ENCODE measurements at regions not wholly inside any gene's neighbourhood (a gene's known extent, or its start where the extent isn't known, plus 50 kb on each side); places are given as distances from the start of the nearest gene placed in this dataset.
"Not testable (repeated sequence)": the region's sequence is repeated elsewhere in the genome, so short reads cannot be mapped to it uniquely, and the experiment has no call there.

DNA sequence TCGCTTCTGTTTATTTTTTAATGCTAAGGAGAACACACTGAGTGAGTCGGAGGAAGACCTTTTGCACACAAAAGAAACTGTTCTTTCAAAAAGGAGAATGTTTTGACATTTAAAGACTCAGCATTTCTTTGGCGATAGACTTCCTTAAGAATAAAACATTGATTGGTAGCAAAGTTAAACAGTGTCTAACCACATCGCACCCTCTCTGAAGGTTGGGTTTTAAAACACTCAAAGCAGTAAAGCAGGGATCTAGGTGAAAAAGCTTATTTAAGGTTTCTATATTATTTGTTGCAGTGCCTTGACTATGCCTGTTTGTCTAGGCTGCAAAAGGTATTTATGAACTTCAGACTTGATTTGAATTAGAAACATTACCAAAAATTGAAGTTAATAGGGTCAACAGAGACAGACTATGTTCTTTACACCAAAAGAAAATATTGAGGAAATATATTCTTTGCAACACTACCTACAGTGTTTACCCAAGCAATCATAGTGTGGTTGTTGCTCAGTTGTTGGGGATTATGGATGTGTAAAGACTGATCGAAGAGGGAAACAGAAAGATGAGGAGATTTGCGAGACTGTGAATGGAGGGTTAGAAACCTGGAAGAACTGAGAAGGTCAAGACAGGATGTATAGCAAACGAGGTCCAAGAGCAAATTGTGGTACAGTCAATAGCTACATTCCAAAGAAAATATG, 297.8 kb upstream of the SLC39A10 start:
- DNase-seq (ENCODE audit: low spot score) = no peak

DNA sequence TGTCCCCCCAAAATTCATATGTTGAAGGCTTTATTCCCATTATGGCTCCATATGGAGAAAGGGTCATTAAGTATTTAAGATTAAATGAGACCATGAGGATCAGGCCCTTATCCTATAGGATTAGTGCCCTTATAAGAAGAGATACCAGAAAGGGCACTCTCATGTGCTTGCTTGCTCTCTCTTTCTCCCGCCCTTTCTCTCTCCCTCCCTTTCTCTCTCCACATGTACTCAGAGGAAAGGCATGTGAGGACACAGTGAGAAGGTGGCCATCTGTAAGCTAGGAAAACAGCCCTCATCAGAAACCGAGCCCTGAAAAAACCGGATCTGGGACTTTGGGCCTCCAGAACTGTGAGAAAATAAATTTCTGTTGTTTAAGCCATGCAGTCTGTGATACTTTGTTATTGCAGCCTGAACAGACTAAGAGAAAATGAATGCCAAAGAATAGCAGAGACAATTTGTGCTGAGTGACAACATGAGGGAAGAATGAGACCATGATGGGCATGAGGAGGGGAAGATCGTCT, 300.0 kb upstream of the SLC39A10 start:
- no peak for DNase-seq (ENCODE audit: low spot score)

- DNase-seq (ENCODE audit: low spot score) = no peak
Measured at GRCh38 chr2:195356026-195356425, 301.0 kb upstream of the SLC39A10 start.

DNA sequence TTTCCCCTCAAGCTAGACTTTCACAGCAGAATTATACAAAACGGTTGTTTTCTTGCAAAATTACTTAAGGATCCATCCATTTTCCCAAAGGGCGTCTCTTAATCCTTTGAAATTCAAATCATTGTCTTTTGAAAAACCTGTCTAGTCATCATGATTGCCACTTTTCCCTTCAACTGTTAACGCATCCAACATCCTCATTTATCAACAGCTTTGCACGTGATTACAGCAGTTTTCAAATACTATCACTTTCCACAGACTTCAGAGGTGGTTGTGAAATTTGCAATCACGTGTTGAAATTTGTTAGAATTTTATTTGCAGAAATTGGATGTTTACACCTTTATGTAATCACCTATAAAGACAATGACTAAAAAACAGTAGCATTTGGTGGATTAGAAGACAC, 304.4 kb upstream of the SLC39A10 start:
- no peak for DNase-seq (ENCODE audit: low spot score)

DNA sequence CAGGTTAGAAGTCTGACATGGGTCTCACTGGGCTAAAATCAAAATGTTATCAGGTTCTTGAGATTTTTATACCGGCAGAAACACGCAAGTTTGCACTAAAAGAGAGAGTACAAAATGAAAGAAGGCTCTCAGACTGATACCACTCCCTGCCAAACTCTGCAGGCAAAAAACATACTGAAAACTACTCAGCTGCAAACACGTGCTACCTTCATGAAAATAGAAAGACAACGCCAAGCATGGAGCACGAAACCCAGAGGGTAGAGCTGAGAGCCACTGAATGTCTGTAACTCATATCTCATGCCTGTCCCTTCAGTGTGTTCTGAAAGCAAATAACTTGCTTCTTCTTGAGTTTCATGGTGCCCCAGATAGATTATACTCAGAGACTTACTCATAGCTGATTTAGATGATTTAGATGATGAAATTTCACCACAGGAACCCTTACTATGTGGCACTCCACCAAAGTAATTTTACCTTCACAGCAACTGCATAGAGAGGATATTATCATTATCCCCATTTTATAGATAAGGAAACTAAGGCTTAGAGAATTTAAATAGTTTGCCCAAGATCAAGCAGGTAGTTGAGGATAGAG, 313.0 kb upstream of the SLC39A10 start:
- no peak for DNase-seq (ENCODE audit: low spot score)

GRCh38 chr2:195343540-195343939, 313.5 kb upstream of the SLC39A10 start:
- DNase-seq (ENCODE audit: low spot score) = no peak

DNA sequence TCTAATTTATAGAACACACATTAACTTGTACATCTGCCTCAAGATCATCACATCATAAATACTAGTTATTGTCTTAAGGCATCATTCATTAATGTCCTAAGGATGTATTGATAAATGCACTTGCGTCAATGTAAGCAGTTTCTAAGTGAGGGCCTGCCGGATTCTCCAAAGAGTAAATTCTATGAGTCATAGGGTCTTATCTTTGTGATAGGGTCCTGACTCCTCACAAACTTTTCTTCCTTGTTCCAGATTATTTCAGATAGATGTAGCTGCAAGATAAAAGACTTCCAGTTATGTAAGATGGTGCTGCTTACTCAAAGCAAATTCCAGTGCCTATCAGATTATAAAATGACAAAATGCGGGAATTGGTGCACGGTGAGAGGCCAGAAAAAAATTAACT, 315.0 kb upstream of the SLC39A10 start:
- DNase-seq (ENCODE audit: low spot score) = no peak

DNA sequence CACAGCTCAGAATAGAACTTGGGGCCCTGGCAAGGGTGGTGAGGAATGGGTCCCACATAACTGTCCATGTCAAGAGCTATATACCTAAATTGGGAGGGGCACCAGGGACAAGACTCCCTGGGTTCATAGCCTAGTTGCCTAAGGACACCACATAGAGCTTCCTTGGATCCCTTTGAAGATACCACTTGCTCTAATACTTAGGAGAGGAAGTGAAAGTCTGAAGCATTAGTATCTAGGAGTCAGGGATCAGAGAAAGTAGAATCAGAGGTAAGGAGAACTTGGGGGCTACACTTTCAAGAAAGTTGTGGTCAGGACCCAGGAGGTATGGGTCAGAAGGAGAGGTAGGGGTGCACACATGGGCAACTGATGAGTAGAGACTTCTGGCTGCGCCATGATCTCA, 318.2 kb upstream of the SLC39A10 start:
- DNase-seq (ENCODE audit: low spot score) = no peak

- DNase-seq (ENCODE audit: low spot score) = no peak
Measured at GRCh38 chr2:195337597-195337996, 319.4 kb upstream of the SLC39A10 start.

DNA sequence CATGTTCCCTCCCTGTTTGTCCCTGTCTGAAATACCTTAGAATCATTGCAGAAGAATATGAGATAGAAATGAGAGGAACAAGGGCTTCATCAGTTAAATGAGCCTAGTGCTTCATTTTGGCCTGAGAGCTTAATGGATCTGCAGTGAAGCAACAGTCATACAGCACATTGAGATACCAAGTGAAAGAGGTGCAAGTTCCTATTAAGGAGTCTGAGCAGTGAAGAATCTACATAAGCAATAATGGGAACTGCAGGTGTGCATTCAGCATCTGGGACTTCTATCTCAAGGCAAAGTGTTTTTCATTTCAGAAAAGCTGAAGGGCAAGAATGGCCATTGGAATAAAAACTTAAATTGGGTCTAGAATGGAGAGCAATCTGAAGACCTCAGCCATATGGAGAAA, 323.2 kb upstream of the SLC39A10 start:
- DNase-seq (ENCODE audit: low spot score) = no peak

DNA sequence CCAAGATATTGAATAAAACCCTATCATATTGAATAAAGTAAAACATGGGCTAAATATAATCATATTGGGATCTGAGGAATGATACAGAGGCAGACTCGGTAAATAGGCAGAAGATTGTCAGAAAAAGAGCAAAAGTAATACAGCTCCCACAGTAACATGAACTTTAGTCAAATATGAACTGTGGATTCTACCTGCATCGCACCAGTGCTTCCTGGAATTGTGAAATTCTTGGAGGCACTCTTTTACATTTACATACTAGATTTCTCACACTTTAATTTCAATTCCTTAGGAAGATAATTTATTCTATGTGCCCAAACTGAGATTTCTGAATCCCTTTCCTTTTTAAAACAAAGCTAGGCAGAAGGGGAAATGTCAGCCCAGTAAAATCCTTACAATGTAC, 325.1 kb upstream of the SLC39A10 start:
- no peak for DNase-seq (ENCODE audit: low spot score)

DNA sequence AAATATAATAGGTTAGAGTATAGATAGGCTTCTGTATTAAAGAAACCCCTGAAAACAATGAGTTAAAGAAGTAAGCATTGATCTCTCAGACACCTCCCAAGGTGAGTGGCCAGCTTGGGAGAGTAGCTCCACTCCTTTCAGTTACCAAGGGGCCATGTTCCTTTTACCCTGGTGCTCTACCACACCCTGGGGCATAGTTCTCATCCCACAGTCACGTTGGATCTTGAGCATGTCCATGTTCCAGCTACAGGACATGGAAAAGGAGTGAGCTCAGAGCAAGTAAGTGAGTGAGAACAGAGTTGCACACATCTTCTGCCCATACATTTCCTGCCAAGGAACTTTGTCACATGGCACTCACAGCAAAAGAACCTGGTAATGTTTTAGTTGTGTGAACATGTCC, 325.9 kb upstream of the SLC39A10 start:
- DNase-seq (ENCODE audit: low spot score) = no peak

GRCh38 chr2:195330513-195330956, 326.5 kb upstream of the SLC39A10 start:
- DNase-seq (ENCODE audit: low spot score) = no peak

DNA sequence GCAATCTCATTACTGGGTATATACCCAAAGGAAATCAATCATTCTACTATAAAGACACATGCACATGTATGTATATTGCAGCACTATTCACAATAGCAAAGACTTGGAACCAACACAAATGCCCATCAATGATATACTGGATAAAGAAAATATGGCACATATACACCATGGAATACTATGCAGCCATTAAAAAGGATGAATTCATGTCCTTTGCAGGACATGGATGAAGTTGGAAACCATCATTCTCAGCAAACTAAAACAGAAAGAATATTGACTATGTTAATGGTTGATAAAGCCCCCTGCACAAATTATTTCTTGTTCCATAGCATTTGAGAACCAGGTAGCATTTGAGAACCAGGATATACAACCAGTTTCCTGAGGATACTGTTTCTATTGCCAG, 327.2 kb upstream of the SLC39A10 start:
- DNase-seq (ENCODE audit: low spot score) = not testable (repeated sequence)

DNA sequence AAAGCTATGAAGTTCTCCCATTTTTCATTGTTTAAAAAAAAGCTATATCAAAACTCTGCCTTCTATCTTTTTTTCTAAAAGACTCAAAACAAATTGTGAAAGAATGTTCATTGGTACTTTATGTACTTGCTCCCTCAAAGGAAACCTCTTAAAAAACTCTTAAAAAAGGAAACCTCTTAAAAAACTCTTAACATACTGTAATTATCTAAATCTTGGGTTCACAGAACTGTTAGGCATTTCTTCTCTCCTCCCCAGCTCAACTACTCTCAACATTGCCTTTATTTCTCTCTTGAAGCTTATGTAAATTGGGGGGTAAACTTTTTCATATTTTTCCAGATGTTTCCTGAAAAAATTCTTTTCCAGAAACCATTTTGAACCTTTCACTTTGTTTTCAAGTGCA, 330.5 kb upstream of the SLC39A10 start:
- DNase-seq (ENCODE audit: low spot score) = no peak

GRCh38 chr2:195322324-195322723, 334.7 kb upstream of the SLC39A10 start:
- peak; percentile 46 for DNase-seq (ENCODE audit: low spot score)

GRCh38 chr2:195320413-195320973, 336.5 kb upstream of the SLC39A10 start:
- DNase-seq (ENCODE audit: low spot score) = no peak

- DNase-seq (ENCODE audit: low spot score) = no peak
Measured at GRCh38 chr2:195319548-195320412, 337.2 kb upstream of the SLC39A10 start.

- no peak for DNase-seq (ENCODE audit: low spot score)
Measured at GRCh38 chr2:195319112-195319460, 337.9 kb upstream of the SLC39A10 start.

- peak; percentile 60 for DNase-seq (ENCODE audit: low spot score)
Measured at GRCh38 chr2:195318440-195319111, 338.4 kb upstream of the SLC39A10 start.

- DNase-seq (ENCODE audit: low spot score) = no peak
Measured at GRCh38 chr2:195317550-195317949, 339.5 kb upstream of the SLC39A10 start.

DNA sequence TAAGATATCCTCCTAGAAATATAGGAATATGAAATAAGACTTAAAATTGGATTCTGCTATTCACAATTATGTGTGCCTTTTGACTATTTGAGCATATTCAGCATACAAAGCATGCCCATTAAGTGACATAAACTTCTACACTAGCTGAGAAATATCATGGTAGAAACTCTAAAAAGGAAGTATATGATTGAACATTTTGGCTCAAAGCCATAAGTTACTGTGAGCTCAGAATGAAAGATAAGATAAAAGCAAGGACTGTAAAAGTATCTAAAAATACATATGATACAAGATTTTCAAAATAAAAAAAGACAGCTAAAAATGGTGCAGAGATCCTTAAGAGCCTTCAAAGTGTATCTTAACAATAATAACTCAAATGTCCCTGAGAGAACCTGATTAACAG, 340.5 kb upstream of the SLC39A10 start:
- DNase-seq (ENCODE audit: low spot score) = peak; percentile 39

All from umbilical cord (tissue), 1 donor.